ENCODE measurements at regions not wholly inside any gene's neighbourhood (a gene's known extent, or its start where the extent isn't known, plus 50 kb on each side); places are given as distances from the start of the nearest gene placed in this dataset.
"Not testable (repeated sequence)": the region's sequence is repeated elsewhere in the genome, so short reads cannot be mapped to it uniquely, and the experiment has no call there.

DNA sequence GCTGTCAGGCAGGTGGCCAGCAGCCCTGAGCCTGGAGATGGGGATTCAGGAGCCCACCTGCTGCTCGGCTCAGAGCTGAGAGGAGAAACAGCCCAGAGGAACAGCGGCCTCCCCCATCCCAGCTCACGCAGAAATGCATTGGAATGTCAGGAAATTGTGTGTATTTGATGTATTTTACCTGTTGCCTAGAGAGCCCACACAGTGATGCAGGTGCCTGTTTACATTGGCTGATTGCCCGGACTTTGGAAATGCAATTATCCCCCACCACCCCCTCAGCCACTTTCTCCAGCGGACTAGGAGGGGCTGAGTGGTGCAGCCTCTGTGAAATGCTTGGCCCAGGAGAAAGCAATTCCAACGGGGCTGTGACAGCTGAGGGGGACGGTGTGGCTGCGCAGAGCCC is 281.7 kb upstream of the SFSWAP start:
- H3K9me3 ChIP-seq (replicated peaks); H3K4me3 ChIP-seq; DNase-seq; H3K27me3 ChIP-seq; H3K4me1 ChIP-seq; H3K27ac ChIP-seq; H3K36me3 ChIP-seq: not testable (repeated sequence)

DNA sequence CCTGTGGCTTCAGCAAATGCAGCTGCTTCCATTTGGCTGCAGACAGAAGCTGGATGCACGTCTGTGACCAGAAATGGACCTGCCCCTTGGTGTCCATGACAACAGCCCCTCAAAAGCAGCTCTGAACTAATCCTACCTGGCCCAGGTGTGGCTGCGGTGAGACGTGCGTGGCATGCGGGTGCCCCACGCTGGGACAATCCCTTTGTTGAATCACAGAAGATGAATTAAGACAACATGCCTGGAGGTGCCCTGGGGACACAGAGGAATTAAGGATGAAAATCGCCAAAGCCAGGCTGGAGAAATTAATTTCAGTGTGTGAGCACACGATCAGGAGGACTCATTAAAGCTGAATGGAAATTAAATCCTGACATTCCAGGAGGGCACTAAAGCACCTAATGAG is 281.2 kb upstream of the SFSWAP start:
- not testable (repeated sequence) for H3K27ac ChIP-seq; H3K4me1 ChIP-seq; H3K9me3 ChIP-seq (replicated peaks); H3K36me3 ChIP-seq; DNase-seq; H3K4me3 ChIP-seq; H3K27me3 ChIP-seq

DNA sequence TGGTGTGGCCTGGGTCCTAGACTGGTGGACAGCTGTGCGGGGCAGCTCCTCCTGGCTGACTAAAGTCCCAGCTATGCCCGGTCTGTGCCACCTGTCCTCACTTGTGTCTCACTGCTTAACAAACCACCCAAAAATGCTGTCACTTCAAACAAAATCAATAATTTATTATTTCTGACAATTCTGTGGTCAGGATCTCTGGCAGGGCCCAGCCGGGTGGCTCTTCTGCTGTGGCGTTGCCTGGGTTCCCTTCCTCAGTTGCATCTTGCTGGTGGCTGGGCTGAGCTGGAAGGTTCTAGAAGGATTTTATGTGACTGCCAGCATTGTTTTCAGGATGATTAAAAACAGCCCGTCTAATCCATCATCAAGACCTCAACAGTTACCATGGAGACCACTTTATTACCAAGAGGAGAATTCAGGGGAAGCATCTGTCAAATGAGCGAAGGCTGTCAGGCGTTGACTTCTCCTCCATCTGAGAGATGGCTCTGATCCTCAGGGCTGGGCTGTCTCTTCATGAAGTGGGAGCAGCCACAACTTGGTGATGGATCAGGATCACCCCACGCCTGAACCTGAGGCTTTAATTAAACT is 280.6 kb upstream of the SFSWAP start:
- H3K27ac ChIP-seq, result no peak overlapping the region
- H3K4me1 ChIP-seq, result no peaks in the 10 kb centered on the region
- no peak overlapping the region for H3K4me3 ChIP-seq
- H3K27me3 ChIP-seq, result no peaks in the 10 kb centered on the region
- no peaks in the 10 kb centered on the region for H3K9me3 ChIP-seq (replicated peaks)
- no peaks in the 10 kb centered on the region for H3K36me3 ChIP-seq
- DNase-seq, result no peak

DNA sequence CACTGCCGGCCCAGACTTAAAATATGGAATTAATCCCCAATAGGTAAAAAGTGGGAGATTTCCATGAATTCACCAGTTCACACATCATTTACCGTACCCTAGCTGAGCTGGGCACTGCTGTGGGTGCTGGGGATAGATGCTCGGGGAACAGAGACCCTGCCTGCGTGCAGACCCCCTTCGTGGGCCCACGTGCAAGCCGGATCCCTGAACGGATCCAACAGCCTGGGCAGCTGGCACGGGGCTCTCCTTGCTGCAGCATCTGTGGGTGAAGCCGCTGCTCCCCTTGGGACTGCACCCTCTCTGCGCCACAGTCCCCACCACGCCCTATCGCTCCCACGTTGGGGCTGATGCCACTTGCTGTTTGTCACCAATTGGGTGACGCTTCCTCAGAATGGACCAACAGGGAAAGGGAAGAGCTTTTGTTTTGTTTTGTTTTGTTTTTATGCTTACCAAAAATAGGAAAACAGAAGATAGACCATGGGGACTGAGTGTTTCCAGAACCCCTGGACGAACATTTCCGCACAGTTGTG is 279.7 kb upstream of the SFSWAP start:
- not testable (repeated sequence) for H3K9me3 ChIP-seq (replicated peaks); H3K27me3 ChIP-seq

DNA sequence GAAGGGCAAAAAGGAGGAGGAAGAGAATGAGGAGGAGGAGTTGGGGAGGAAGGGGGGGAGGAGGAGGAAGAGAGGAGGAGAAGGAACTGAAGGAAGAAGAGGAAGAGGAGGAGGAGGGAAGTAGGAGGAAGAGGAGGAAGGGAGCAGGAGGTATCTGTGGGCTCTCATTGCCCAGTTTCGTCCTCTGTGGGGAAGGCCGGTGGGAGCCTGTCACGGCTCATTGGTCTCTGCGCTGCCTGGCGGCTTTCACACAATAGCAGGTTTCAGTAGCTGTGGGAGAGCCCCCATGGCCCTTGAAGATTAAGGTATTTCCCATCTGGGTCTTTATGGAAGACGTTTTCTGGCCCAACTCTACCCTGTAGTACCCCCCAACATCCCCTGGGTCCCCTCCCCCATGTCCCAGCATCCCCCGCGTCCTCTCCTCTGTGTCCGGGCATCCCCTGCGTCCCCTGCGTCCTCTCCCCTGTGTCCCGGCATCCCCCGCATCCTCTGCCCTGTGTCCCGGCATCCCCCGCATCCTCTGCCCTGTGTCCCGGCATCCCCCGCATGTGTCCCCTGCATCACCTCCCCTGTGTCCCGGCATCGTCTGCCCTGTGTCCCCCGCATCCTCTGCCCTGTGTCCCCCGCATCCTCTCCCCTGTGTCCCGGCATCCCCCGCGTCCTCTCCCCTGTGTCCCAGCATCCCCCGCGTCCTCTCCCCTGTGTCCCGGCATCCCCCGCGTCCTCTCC is 278.2 kb upstream of the SFSWAP start:
- H3K27me3 ChIP-seq, result no peaks in the 10 kb centered on the region
- no peak for DNase-seq
- H3K4me3 ChIP-seq, result no peak overlapping the region

More for the DNA sequence above, 279.7 kb upstream of the SFSWAP start:
- DNase-seq, H3K4me1 ChIP-seq, H3K4me3 ChIP-seq, H3K36me3 ChIP-seq, H3K27ac ChIP-seq: not testable (repeated sequence)

DNA sequence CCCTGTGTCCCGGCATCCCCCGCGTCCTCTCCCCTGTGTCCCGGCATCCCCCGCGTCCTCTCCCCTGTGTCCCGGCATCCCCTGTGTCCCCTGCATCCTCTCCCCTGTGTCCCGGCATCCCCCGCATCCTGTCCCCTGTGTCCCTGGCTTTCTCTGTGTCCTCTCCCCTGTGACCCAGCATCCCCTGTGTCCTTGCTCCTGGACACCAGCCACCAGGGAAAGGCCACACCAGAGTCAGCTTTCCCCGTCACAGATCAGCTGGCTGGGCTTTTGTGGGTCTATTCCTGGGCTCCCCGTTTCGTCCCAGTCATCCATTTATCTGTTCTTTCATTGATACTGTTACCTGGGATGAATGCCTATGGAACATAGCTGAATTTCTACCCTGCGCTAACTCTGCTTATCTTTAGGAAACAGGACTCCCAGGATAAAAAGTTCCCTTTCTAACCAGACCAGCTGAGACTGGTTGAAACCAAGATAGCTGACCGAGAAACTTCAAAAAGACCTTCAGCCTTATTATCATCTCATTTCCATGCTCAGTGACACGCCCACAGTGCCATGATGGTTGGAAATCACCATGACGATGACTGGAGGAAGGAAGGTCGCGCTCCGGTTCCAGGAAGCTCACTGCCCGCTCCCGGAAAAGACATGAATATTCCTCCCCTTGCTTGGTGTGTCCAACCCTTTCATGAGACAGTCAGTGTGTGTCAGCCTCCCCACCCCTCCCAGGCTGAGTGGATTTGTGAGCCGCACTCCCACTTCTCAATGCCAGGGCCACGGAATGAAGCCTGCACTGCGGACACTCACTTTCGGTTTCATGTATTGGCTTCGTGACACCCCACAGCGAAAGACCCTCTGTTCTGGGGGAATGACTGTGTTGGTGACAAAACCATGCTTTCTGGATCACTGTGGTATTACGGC is 276.4 kb upstream of the SFSWAP start:
- H3K4me1 ChIP-seq, result no peaks in the 10 kb centered on the region
- H3K4me3 ChIP-seq, result no peak overlapping the region
- H3K36me3 ChIP-seq, result no peaks in the 10 kb centered on the region
- H3K27me3 ChIP-seq, result no peaks in the 10 kb centered on the region
- no peak for DNase-seq
- H3K27ac ChIP-seq, result no peak overlapping the region
- no peaks in the 10 kb centered on the region for H3K9me3 ChIP-seq (replicated peaks)

More for the DNA sequence above, 278.2 kb upstream of the SFSWAP start:
- Histone ChIP-seq H3K4me1 (no peaks in the 10 kb centered on the region), H3K9me3 (replicated peaks) (no peaks in the 10 kb centered on the region), H3K27ac (no peak overlapping the region), H3K36me3 (no peaks in the 10 kb centered on the region)

DNA sequence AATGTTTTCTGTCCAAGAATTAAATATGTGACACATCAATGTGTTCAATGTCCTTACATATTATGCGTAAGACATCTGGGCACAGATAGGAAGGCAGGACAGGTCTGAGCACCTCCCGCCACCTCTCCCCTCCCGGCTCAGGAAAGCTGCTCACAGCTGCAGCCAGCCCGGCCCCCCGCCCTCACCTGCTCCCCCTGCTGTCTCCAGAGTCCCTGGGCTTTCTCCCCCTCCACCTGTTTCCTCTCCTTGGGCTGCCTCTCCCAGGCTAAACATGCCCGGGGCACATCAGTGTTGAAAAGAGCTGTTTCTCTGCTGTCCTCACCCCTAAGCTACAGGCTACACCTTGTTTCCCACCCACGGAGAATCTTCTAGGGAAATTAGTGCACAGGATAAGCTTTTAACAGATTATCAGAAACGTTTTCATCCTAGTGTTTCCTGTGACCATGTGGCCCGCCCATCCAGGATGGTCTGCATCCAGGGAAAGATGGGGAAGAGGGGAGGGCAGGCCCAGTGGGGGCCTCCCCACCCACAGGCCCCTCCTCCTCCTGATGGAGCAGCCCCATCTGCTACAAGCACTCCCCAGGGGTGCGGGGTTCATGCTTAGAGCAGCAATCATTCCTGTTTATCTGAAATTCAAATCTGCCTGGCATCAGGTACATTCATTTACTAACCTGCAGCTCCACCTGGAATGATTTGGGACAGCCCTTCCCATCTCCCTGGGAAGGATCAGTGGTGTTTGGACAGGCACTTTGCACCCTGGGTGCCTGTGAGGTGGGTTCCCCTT is 273.8 kb upstream of the SFSWAP start:
- Histone ChIP-seq H3K9me3 (replicated peaks) (no peaks in the 10 kb centered on the region), H3K36me3 (no peaks in the 10 kb centered on the region), H3K27ac (no peak overlapping the region), H3K4me3 (no peak overlapping the region), H3K27me3 (no peaks in the 10 kb centered on the region), H3K4me1 (no peaks in the 10 kb centered on the region)
- DNase-seq, result no peak

DNA sequence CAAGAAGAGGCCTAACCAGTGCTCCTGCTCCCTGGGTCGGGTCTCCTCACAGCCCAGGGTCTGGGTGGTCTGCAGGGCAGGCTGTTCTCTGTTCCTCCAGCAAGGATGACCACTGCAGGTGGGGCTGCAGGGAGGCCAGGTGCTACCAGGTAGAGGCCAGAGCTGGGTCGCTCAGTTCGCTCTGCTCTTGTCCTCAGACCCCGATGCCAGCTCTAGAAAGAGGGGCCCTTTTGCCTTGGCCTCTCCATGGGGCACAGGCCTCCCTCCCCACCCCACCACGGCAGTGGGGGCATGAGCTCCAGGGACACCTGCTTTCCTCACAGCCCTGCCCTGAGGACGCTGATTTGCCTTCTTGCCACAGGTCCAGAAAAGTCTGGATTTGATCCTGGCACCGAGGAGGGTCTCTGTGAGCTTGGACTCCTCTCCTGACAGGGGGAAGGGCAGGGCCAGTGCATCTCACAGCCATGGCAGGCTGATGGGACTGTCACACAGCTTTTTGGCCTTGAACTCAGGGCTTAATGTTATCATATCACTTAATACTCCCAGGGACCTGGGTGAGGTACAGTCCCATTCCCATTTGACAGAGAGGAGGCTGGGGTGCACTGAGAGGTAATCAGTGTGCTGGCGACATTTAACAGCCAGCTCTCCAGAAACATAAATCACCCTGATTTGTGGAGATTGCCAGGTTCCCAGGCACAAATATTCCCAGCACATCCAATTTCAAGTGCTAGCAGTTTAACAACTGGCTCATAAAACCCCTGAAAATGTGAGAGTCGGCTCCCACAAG is 273.0 kb upstream of the SFSWAP start:
- H3K36me3 ChIP-seq, result no peaks in the 10 kb centered on the region
- H3K9me3 ChIP-seq (replicated peaks), result no peaks in the 10 kb centered on the region
- no peak overlapping the region for H3K4me3 ChIP-seq
- H3K4me1 ChIP-seq, result no peaks in the 10 kb centered on the region
- no peak overlapping the region for H3K27ac ChIP-seq
- DNase-seq, result no peak
- H3K27me3 ChIP-seq, result no peaks in the 10 kb centered on the region

DNA sequence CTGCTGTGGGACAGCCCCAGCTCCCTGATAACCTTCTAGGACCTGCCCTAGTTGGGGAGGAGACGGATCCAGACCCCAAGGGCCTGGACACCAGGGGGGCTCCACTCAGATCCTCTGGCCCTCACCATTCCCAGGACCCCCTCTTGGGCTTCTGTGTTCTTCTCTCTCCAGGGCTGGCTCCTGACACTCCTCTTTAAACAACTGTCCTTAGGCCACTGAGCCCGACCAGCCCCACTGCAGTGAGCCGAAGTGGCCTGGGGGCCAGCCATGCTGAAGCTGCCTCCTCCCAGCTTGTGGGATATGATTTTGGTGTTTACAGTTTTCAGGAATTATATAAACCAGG is 272.4 kb upstream of the SFSWAP start:
- H3K4me3 ChIP-seq; H3K27me3 ChIP-seq; H3K4me1 ChIP-seq; H3K9me3 ChIP-seq (replicated peaks); H3K36me3 ChIP-seq; H3K27ac ChIP-seq; DNase-seq: not testable (repeated sequence)

DNA sequence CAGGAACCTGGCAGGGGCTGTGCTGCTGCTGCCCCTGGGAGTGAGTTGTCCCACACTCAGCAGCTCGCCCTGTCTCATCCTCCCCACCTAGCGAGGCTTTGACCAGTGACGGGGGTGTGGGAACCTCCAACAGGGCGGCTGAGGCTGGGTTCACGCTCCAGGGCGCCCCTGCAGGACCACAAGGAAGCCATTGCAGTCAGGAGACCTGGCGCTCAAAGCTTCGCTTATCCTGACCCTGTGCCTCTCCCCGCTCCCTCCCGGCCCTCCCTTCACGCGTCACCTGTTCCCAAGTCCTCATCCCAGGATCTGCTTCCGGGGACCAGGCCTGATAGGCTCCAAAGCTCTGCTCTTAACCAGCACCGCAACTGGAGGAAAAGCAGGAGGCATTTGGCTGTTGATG is 272.0 kb upstream of the SFSWAP start:
- Histone ChIP-seq H3K9me3 (replicated peaks) (no peaks in the 10 kb centered on the region), H3K27me3 (no peaks in the 10 kb centered on the region), H3K4me3 (no peak overlapping the region), H3K36me3 (no peaks in the 10 kb centered on the region), H3K27ac (no peak overlapping the region), H3K4me1 (no peaks in the 10 kb centered on the region)
- DNase-seq, result peak; percentile 20 to 30

DNA sequence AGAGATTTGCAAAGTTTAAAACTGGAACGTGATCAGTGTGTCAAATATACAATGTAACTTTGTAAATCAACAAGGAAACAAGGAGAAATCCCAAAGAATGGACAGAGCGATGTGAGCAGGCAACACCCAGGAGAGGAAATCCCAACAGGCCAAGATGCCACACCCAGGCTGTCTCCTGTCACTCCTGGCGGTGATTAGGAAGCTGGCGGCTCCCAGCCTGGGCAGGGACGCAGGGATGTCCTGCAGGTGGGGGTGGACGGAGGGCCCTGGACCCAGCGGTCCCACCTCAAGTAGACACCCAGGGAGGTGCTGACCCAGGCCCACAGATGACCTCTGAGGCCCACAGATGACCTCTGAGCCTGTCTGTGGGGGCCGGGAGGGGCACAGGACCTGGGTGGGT is 271.1 kb upstream of the SFSWAP start:
- not testable (repeated sequence) for H3K36me3 ChIP-seq; DNase-seq; H3K27ac ChIP-seq; H3K4me3 ChIP-seq; H3K4me1 ChIP-seq; H3K27me3 ChIP-seq; H3K9me3 ChIP-seq (replicated peaks)

DNA sequence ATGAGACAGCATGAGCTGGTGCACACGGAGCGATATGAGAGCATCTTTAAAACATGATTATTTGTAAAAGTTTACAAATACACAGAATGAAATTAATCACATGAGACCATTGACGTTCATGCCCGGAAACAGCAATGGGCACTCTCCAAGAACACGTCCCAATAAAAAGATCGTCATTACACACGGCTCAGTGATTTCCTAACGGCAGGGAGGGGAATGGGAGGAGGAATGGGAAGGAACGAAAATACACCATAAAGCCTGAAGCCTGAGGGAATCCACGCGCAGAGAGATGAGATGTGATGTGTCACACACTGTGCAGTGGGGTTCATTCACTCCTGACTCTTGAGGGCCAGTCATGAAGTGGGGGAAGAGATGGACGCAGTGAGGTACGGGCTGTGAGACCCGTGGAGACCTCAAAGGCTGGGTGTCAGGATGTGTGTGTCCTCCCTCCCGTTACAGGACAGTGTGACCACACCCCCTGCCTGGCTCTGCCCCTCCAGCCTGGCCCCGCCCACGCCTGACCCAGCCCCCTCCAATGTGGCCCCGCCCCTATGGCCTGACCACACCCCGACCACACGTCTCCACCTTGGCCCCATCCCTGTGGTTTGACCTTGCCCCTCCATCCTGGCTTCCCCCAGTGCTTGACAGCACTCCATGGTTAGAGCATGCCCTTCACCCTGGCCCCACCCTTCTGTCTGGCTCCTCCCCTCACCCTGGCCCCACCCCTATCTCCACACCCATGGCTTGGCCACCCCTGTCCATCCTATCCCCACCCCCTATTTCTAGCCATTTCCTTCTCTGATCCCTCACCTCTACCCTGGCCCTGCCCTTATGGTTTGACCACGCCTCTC is 270.5 kb upstream of the SFSWAP start:
- not testable (repeated sequence) for H3K4me1 ChIP-seq; H3K27me3 ChIP-seq; H3K9me3 ChIP-seq (replicated peaks); DNase-seq; H3K27ac ChIP-seq; H3K4me3 ChIP-seq; H3K36me3 ChIP-seq

DNA sequence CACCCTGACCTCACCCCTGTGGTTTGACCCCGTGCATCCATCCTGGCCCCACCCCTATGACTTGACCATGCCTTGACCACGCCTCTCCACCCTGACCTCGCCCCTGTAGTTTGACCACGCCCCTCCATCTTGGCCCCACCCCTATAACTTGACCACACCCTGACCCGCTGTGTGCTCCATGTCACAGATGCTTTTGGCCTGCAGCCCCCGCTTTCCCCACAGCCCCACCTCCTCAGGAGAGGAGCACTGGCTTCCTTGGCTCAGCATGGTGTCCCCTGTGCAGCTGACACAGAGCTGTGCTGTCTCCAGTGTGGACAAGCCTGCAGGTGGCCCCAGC is 269.9 kb upstream of the SFSWAP start:
- no peak overlapping the region for H3K4me3 ChIP-seq
- DNase-seq, result no peak
- no peak overlapping the region for H3K27ac ChIP-seq
- no peaks in the 10 kb centered on the region for H3K4me1 ChIP-seq
- H3K9me3 ChIP-seq (replicated peaks), result no peaks in the 10 kb centered on the region
- no peaks in the 10 kb centered on the region for H3K36me3 ChIP-seq
- no peaks in the 10 kb centered on the region for H3K27me3 ChIP-seq
